Fibroblast of the aortic adventitia (primary cell): ENCODE measurements at regions not wholly inside any gene's neighbourhood (a gene's known extent, or its start where the extent isn't known, plus 50 kb on each side); places are given as distances from the start of the nearest gene placed in this dataset.
"Not testable (repeated sequence)": the region's sequence is repeated elsewhere in the genome, so short reads cannot be mapped to it uniquely, and the experiment has no call there.

ENCODE experiments used
- DNase-seq: peaks from one replicate; pipeline ENCODE4 v3.0.0-alpha.2; 2010; ENCODE audit warnings: low read depth
- H3K4me3 ChIP-seq: 2 replicates; pipeline ENCODE4 v1.5.1; 2011; ENCODE audit warnings: low read depth, mild to moderate bottlenecking, control low read depth, low read length, moderate library complexity
- CTCF ChIP-seq: IDR thresholded peaks from 2 replicates; pipeline ENCODE4 v1.5.1; 2011; ENCODE audit warnings: mild to moderate bottlenecking, low read length, control low read depth, inconsistent platforms; ENCODE audit not compliant: insufficient read depth

DNA sequence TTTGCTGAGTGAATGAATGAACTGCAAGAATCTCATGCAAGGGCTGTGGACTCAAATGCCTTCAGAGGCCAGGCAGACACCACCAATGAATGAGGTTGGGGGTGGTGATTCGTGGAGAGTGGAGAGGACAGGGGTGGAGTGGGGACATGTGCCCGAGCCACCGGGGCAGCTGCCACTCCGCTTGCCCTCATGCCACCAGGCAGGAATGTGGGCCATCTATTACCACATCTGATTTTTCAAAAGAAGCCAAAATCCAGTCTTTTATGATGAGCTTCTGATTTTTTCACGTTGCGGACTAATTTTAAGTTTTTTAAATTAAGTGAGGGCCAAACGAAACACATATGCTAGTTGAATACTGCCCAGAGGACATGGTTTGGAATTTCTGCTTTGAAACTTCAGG lies 67.1 kb upstream of the SMURF2 start:
- no peak overlapping the region for H3K4me3 ChIP-seq
- TF ChIP-seq CTCF = no peak
- DNase-seq = no peak

DNA sequence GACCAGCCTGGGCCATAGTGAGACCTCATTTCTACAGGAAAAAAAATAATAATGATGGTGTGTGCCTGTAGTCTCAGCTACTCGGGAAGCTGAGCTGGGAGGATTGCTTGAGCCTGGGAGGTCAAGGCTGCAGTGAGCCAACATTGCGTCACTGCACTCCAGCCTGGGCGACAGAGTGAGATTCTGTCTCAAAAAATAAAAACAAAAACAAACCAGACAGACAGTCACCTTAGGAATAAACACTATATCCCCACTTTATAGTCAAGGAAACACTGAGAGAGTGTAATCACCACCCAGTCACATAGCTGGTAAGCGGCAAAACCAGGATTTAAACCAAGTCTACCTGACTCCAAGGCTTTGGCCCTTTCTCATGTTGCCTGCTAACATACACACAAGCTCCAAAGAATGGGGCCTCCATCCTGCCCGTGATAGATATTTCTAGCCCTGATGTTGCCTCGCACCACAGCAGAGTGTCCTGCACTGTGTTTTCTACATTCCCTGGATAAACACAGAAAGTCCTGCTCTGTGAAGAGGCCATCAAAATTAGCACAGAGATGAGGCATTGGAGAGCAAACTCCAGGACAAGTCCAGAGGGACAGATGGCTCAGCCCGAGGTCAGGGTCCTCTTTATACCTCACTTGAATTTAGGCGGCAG lies 66.1 kb upstream of the SMURF2 start:
- no peak for TF ChIP-seq CTCF
- no peak for DNase-seq
- no peak overlapping the region for H3K4me3 ChIP-seq

- not testable (repeated sequence) for H3K4me3 ChIP-seq, DNase-seq
These were observed 63.9 kb upstream of the SMURF2 start for GRCh38 chr17:64726025-64726424.

GRCh38 chr17:64724246-64724645 lies 62.1 kb upstream of the SMURF2 start:
- peak; percentile 76 for DNase-seq
- not testable (repeated sequence) for H3K4me3 ChIP-seq

DNA sequence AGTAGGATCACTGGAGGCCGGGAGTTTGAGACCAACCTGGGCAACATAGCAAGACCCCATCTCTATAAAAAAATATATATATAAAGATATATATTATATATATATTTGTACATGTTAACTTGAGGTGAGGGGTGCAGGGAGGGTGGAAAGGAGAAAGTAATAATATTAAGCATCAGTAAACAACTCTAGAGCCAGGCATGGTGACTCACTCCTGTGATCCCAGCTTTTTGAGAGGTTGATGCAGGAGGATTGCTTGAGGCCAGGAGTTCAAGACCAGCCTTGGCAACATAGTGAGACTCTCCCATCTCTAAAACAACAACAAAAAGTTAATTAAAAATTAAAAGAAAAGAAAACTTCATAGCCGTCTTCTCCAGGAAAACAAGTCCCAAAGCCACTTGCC lies 61.7 kb upstream of the SMURF2 start:
- TF ChIP-seq CTCF = no peak
- no peak overlapping the region for H3K4me3 ChIP-seq
- DNase-seq = no peak

DNA sequence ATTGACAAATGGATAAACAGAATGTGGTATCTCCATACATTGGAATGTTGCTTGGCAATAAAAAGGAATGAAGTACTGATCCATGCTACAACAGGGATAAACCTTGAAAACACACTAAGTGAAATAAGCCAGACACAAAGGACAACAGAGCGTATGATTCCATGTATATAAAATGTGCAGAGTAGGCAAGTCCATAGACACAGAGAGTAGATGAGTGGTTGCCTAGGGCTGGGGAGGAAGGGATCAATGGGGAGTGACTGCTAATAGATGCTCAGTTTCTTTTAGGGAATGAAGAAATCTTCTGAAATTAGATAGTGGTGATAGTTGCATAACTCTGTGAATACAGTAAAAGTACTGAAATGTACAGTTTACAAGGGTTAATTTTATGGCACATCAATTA lies 59.4 kb upstream of the SMURF2 start:
- not testable (repeated sequence) for H3K4me3 ChIP-seq, DNase-seq

- H3K4me3 ChIP-seq, DNase-seq: not testable (repeated sequence)
These were observed 58.1 kb upstream of the SMURF2 start for GRCh38 chr17:64720253-64720652.

- not testable (repeated sequence) for H3K4me3 ChIP-seq, DNase-seq
These were observed 57.4 kb upstream of the SMURF2 start for GRCh38 chr17:64719517-64719916.

- DNase-seq, H3K4me3 ChIP-seq: not testable (repeated sequence)
These were observed 56.7 kb upstream of the SMURF2 start for GRCh38 chr17:64718816-64719215.

DNA sequence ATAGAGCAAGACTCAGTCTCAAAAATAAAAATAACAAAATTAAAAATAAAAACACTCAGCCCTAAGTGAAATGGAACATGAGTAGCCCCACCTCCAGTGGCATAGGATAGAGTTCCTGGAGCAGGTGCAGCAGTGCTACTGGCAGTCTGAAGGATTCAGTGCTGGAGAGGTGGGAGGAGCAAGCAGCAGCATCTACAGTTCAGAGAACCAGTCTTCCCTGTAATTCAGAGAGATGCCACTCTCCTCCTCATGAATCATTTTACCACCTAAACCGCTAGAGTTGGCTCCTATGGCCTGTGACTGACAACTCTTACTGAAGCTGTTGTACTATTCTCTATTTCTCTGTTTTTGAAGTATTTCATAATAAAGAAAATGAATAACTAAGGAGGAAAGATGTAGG lies 56.0 kb upstream of the SMURF2 start:
- TF ChIP-seq CTCF = no peak
- DNase-seq = no peak
- H3K4me3 ChIP-seq = no peak overlapping the region

- DNase-seq, H3K4me3 ChIP-seq: not testable (repeated sequence)
These were observed 54.4 kb upstream of the SMURF2 start for GRCh38 chr17:64716496-64716895.

DNA sequence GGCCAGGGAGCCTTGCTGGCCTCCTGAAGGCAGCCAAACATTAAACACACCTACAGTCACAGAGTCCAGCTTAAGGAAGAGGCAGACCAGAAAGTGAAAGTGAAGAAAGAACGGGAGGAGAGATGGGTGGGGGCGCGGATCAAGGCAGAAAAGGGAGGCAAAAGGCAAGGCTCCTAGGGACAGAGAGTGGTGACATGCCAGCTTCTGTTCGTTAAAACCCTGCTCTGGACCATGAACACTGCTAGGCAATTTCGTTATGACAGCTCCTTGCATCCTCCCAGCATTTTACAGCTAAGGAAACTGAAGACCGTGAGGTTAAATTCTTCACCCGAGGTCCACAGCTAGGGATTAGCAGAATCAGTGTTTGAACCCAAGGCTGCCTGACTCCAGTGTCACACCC lies 51.7 kb upstream of the SMURF2 start:
- DNase-seq = not testable (repeated sequence)
- H3K4me3 ChIP-seq = peak overlapping the region; percentile 34
